Sigmoid colon (tissue), 6 donors: ENCODE measurements at regions not wholly inside any gene's neighbourhood (a gene's known extent, or its start where the extent isn't known, plus 50 kb on each side); places are given as distances from the start of the nearest gene placed in this dataset.

Source experiments
- DNase-seq: peaks from one replicate; pipeline ENCODE4 v3.0.0-alpha.2; 2019
- H3K27ac ChIP-seq, 4 donors: fragments of 200-600 bp; sonication (generic); one replicate each; pipeline ENCODE4 v1.5.1; 2016 to 2019; ENCODE audit warnings: mild to moderate bottlenecking in 1 of 4
- H3K27me3 ChIP-seq, 3 donors: fragments of 200-600 bp; sonication (generic); one replicate each; pipeline ENCODE4 v1.5.1; 2019; ENCODE audit warnings: mild to moderate bottlenecking in 1 of 3
- H3K36me3 ChIP-seq, 4 donors: fragments of 200-600 bp; sonication (generic); one replicate each; pipeline ENCODE4 v1.5.1; 2016 to 2019
- H3K4me1 ChIP-seq, 4 donors: fragments of 200-600 bp; sonication (generic); one replicate each; pipeline ENCODE4 v1.5.1; 2017 to 2019
- H3K4me3 ChIP-seq, 4 donors: fragments of 200-600 bp; sonication (generic); one replicate each; pipeline ENCODE4 v1.5.1; 2017 to 2019; ENCODE audit warnings: mild to moderate bottlenecking in 2 of 4, moderate library complexity in 1 of 4
- H3K9me3 ChIP-seq, 4 donors: fragments of 200-600 bp in 3 of 4; sonication (generic) in 3 of 4; one replicate each; pipeline versions ENCODE4 v1.5.1 to v1.6.1; 2013 to 2019
- EP300 ChIP-seq, 4 donors: sonication (generic); formaldehyde crosslinking; IDR thresholded peaks; one replicate each; pipeline ENCODE4 v1.6.1; 2017; ENCODE audit warnings: antibody characterized with exemption in 4 of 4
- POLR2A ChIP-seq, 2 donors: fragments of 450-650 bp; IDR thresholded peaks; one replicate each; pipeline ENCODE4 v1.6.1; 2016; ENCODE audit warnings: antibody characterized with exemption in 2 of 2, mild to moderate bottlenecking in 2 of 2, moderate library complexity in 2 of 2
- POLR2AphosphoS5 ChIP-seq, 4 donors: sonication (generic); formaldehyde crosslinking; IDR thresholded peaks; one replicate each; pipeline ENCODE4 v1.6.1; 2017; ENCODE audit warnings: antibody characterized with exemption in 4 of 4
- WGBS, 2 donors: extraction: QIAGEN DNeasy Blood & Tissue Kit; methylation state at CpG; one replicate each; pipeline ENCODE4 v1.1.7; 2013; 5-methylcytosine and 5-hydroxymethylcytosine counted together
- intact Hi-C: fragments of 100-400 bp; cut with DNase I; formaldehyde crosslinking; loops from one replicate; pipeline ENCODE4 v1.15.1; 2023
- TF ChIP-seq, protein P1 (sequence below), 4 experiments: fragments of 450-650 bp in 3 of 4; fragments of 200-600 bp in 1 of 4; IDR thresholded peaks; one replicate each; pipeline ENCODE4 v1.5.1; 2016 to 2019; ENCODE audit warnings: antibody characterized with exemption in 4 of 4, mild to moderate bottlenecking in 3 of 4, moderate library complexity in 2 of 4
- donor health status: healthy with polysubstance abuse.
- donor health status: healthy.

DNA sequence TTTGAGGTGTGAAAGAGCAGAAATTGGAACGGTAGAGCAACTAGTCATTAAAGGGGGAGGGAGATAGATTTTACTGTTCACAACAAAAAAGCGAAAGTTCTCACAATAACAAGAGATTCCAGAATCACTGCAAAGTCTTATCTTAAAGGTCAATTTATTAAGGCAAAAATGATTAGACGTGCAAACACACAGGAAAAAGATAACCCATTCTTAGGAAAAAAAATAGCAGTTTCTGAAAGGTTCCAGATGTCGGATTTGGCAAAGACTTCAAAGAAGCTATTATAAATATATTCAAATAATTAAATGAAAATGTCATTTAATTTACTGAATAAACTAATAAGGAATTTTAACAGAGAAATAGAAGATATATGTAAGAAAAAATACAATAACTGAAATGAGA lies 70.8 kb upstream of the GNAI1 start:
- no peak for DNase-seq
- no peaks in the 10 kb centered on the region for H3K36me3 ChIP-seq
- no peaks in the 10 kb centered on the region for H3K27me3 ChIP-seq
- intact Hi-C loops, result loop anchor here (5.0 kb wide), 3 partner anchors 223 to 378 kb away; no protein-coding TSS in a partner anchor
- H3K9me3 ChIP-seq, result peaks cover 0 to 3% (median 1%) of the 10 kb centered on the region in 4 donors
- no peak for TF ChIP-seq POLR2AphosphoS5 (IDR thresholded peaks at IDR 0.05)
- no peak overlapping the region for H3K27ac ChIP-seq
- H3K4me3 ChIP-seq, result no peak overlapping the region
- no peaks in the 10 kb centered on the region for H3K4me1 ChIP-seq
- 80 to 82% methylated on average over 4 of the region's 4 CpGs for WGBS, 2 donors

DNA sequence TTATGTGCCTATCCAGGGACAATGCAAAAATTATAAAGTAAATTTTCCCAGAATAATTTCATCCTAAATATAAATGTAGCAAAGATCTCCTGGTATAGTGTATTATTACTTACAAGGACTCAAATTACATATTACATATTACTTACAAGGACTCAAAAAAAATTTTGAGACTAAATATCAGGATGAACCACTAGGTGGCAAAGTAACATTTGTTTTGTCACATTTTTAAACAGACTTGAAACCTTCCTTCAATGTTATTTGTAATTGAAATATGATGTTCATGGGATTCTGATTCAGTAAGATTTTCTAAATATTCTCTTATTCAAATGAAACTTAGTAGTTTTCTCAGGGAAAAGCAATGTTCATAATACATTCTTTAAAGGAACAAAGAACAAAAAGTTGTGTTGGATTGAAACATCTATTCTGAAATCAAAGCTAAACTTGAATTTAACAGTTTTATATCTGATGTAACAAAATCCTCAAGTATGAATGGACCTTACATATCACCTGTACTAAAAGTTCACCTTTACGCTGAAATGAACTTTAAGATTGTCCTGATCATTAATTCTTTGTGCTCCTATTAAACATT lies 74.3 kb upstream of the GNAI1 start:
- no peak for DNase-seq
- TF ChIP-seq POLR2A (IDR thresholded peaks at IDR 0.05) (no peak), POLR2AphosphoS5 (IDR thresholded peaks at IDR 0.05) (no peak), EP300 (IDR thresholded peaks at IDR 0.05) (no peak)
- TF ChIP-seq, protein P1, sequence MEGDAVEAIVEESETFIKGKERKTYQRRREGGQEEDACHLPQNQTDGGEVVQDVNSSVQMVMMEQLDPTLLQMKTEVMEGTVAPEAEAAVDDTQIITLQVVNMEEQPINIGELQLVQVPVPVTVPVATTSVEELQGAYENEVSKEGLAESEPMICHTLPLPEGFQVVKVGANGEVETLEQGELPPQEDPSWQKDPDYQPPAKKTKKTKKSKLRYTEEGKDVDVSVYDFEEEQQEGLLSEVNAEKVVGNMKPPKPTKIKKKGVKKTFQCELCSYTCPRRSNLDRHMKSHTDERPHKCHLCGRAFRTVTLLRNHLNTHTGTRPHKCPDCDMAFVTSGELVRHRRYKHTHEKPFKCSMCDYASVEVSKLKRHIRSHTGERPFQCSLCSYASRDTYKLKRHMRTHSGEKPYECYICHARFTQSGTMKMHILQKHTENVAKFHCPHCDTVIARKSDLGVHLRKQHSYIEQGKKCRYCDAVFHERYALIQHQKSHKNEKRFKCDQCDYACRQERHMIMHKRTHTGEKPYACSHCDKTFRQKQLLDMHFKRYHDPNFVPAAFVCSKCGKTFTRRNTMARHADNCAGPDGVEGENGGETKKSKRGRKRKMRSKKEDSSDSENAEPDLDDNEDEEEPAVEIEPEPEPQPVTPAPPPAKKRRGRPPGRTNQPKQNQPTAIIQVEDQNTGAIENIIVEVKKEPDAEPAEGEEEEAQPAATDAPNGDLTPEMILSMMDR (IDR thresholded peaks at IDR 0.05), result peak in 3 of 4 experiments; percentile 16 to 55 (median 25)
- Histone ChIP-seq H3K4me1 (no peaks in the 10 kb centered on the region), H3K9me3 (peaks cover 0 to 2% (median 0%) of the 10 kb centered on the region in 4 donors), H3K27me3 (no peaks in the 10 kb centered on the region), H3K36me3 (no peaks in the 10 kb centered on the region), H3K27ac (no peak overlapping the region), H3K4me3 (no peak overlapping the region)
- intact Hi-C loops, result loop anchor here (5.0 kb wide), 3 partner anchors 227 to 382 kb away; no protein-coding TSS in a partner anchor
- 72 to 99% methylated on average over 1 of the region's 1 CpG for WGBS, 2 donors

DNA sequence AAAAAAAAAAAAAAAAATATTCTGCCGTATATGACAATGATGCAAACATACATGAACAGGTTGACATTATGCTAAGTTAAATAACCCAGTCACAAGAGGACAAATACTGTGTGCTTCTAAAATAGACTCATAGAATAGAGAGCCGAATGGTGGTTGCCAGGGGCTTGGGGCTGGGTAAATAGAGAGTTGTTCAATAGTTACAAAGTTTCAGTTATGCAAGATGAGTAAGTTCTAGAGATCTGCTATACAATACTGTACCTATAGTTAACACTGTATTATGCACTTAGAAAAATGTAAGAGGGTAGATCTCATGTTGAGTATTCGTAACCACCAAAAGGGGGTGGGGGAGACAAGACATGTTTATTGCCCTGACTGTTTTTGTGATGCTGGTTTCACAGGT lies 77.1 kb upstream of the GNAI1 start:
- Histone ChIP-seq H3K9me3 (peaks cover 0 to 2% (median 0%) of the 10 kb centered on the region in 4 donors), H3K36me3 (no peaks in the 10 kb centered on the region), H3K27me3 (no peaks in the 10 kb centered on the region), H3K4me3 (no peak overlapping the region), H3K4me1 (no peaks in the 10 kb centered on the region), H3K27ac (no peak overlapping the region)
- intact Hi-C loops, result no loop called here
- DNase-seq, result no peak
- WGBS, 2 donors, result 81 to 84% methylated on average over 3 of the region's 3 CpGs
- no peak for TF ChIP-seq POLR2AphosphoS5 (IDR thresholded peaks at IDR 0.05)
- TF ChIP-seq POLR2A (IDR thresholded peaks at IDR 0.05), result no peak
- TF ChIP-seq EP300 (IDR thresholded peaks at IDR 0.05), result no peak
- TF ChIP-seq, protein P1 (IDR thresholded peaks at IDR 0.05), result no peak

DNA sequence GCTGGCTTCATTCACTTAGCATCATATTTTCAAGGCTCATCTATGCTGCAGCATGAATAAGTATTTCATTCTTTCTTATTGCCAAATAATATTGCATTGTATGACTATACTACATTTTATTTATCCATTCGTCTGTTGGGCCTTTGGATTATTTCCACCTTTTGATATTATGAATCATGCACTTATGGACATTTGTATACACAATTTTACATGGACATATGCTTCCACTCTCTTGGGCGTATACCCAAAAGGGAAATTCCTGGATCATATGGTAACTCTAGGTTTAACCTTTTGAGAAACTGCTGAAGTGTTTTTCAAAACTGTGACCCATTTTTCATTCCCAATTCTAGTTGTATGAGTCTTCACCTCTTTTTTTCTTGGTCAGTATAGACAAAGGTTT lies 80.3 kb upstream of the GNAI1 start:
- TF ChIP-seq, protein P1 (IDR thresholded peaks at IDR 0.05), result no peak
- TF ChIP-seq EP300 (IDR thresholded peaks at IDR 0.05), result no peak
- no peak for TF ChIP-seq POLR2AphosphoS5 (IDR thresholded peaks at IDR 0.05)
- TF ChIP-seq POLR2A (IDR thresholded peaks at IDR 0.05), result no peak
- Histone ChIP-seq H3K27me3 (no peaks in the 10 kb centered on the region), H3K36me3 (no peaks in the 10 kb centered on the region), H3K9me3 (no peaks in the 10 kb centered on the region), H3K27ac (no peak overlapping the region), H3K4me1 (no peaks in the 10 kb centered on the region), H3K4me3 (no peak overlapping the region)
- DNase-seq, result no peak
- WGBS, 2 donors, result 71 to 73% methylated on average over 2 of the region's 2 CpGs
- intact Hi-C loops, result no loop called here

DNA sequence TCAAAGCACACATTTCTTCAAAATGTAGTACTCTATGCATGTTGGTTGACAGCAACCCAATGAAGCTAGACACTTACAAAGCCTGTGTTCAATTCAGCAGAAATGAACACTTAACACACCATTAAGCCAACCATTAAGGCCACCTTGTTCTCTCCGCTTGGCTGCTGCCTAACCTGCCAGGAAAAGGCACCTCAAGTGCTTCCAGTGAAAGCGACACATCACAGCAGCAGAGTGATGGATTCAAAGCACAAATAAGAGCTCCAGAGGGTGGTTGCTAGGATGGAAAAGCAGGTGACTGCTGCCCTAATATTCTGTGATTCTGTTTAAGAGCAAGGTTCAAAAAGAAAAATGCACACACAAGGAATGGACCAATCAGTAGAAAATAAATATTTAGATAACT lies 81.5 kb upstream of the GNAI1 start:
- intact Hi-C loops, result no loop called here
- TF ChIP-seq EP300 (IDR thresholded peaks at IDR 0.05) (no peak), POLR2AphosphoS5 (IDR thresholded peaks at IDR 0.05) (no peak), POLR2A (IDR thresholded peaks at IDR 0.05) (no peak)
- TF ChIP-seq, protein P1 (IDR thresholded peaks at IDR 0.05), result no peak
- no peaks in the 10 kb centered on the region for H3K9me3 ChIP-seq
- H3K4me3 ChIP-seq, result no peak overlapping the region
- H3K27me3 ChIP-seq, result no peaks in the 10 kb centered on the region
- 82 to 86% methylated on average over 2 of the region's 2 CpGs for WGBS, 2 donors
- no peaks in the 10 kb centered on the region for H3K4me1 ChIP-seq
- H3K36me3 ChIP-seq, result no peaks in the 10 kb centered on the region
- DNase-seq, result no peak
- H3K27ac ChIP-seq, result no peak overlapping the region
